ENCODE measurements at regions not wholly inside any gene's neighbourhood (a gene's known extent, or its start where the extent isn't known, plus 50 kb on each side); places are given as distances from the start of the nearest gene placed in this dataset.

DNA sequence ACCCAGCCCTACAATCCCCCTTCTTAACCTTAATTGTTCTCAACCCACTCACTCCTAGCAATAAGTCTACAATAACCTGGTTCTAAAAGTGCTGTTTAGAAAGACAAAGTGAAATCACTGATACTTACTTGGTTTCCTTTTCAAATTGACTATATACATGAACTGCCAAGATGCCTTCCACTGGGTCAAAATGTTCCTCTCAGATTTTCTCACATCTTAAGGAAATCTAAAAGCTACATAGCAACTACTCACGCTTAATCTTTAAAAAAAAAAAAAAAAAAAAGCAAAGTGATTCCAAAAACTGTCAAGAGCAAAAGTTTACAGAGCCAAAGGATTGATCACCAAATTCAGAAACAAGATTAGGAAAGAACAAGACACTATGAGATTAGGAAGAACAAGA is 68.7 kb upstream of the MAP4 start:
- peaks cover 17% of the 10 kb centered on the region for H3K4me1 ChIP-seq (ENCODE audit: low read depth)
- H3K4me3 ChIP-seq: no peak overlapping the region
- intact Hi-C loops (cut with DNase I, micrococcal nuclease): no loop called here
- no peak for DNase-seq
- no peaks in the 10 kb centered on the region for H3K9me3 ChIP-seq
- ATAC-seq: no peak
- peaks cover 3% of the 10 kb centered on the region for H3K36me3 ChIP-seq (ENCODE audit: low read depth)
- no peak for TF ChIP-seq CTCF (IDR thresholded peaks at IDR 0.05)

DNA sequence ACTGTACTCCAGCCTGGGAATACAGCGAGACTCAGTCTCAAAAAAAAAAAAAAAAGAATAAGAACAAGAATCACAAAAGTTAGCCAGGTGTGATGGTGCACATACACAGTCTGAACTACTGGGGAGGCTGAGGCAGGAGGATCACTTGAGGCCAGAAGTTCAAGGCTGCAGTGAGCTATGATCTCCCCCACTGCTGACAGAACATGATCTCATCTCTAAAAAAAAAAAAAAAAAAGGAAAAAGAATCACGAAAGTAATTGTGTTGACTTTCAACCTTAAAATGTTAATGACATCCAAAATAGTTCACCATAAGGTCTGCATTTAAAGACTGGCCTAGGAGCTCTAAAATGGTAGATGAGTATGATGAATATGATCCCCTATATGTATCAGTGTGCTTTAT is 68.0 kb upstream of the MAP4 start:
- H3K4me3 ChIP-seq: no peak overlapping the region
- peaks cover 3% of the 10 kb centered on the region for H3K36me3 ChIP-seq (ENCODE audit: low read depth)
- H3K9me3 ChIP-seq: no peaks in the 10 kb centered on the region
- intact Hi-C loops (cut with DNase I, micrococcal nuclease): no loop called here
- no peak for ATAC-seq
- TF ChIP-seq CTCF (IDR thresholded peaks at IDR 0.05): no peak
- peaks cover 12% of the 10 kb centered on the region for H3K4me1 ChIP-seq (ENCODE audit: low read depth)
- DNase-seq: no peak

DNA sequence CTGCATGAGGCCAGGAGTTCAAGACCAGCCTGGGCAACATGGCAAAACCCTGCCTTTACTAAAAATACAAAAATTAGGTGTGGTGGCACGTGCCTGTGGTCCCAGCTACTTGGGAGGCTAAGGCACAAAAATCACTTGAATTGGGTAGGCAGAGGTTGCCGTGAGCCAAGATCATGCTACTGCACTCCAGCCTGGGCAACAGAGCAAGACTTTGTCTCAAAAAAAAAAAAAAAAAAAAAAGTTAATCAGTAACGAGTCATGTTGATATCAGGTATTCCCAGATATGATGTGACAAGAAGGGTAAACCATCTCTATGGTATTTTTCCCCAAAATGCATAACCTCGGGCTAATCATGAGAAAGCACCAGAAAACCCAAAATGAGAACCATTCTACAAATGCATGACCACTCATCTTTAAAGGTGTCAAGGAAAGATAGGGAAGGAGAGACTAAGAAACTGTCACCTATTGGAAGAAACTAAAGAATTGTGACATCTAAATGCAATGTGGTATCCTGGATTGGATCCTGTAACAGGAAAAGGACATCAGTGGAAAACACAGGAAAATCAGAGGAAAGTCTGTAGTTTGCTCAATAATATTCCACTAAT is 66.5 kb upstream of the MAP4 start:
- no peak for ATAC-seq
- Histone ChIP-seq H3K4me3 (no peak overlapping the region), H3K4me1 (ENCODE audit: low read depth) (peaks cover 11% of the 10 kb centered on the region), H3K36me3 (ENCODE audit: low read depth) (no peaks in the 10 kb centered on the region), H3K9me3 (no peaks in the 10 kb centered on the region)
- no peak for TF ChIP-seq CTCF (IDR thresholded peaks at IDR 0.05)
- no peak for DNase-seq
- intact Hi-C loops (cut with DNase I, micrococcal nuclease): no loop called here

- intact Hi-C loops (cut with DNase I, micrococcal nuclease): no loop called here
- no peaks in the 10 kb centered on the region for H3K36me3 ChIP-seq (ENCODE audit: low read depth)
Observed at GRCh38 chr3:48077815-48078214, 61.6 kb upstream of the MAP4 start.

DNA sequence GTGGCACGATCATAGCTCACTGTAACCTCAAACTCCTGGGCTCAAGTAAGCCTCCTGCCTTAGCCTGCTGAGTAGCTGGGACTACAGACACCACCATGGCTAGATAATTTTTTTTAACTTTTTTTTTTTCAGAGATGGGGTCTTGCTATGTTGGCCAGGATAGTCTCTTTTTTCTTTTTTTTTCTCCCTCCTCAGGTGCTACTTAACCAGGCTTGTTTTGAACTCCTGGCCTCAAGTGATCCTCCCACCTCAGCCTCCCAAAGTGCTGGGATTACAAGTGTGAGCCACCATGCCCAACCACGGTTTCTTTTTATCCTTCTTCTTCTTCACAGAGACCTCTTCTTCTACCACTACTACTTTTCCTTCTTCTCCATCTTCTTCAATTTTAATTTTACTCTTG is 53.8 kb upstream of the MAP4 start:
- no peaks in the 10 kb centered on the region for H3K9me3 ChIP-seq
- H3K4me3 ChIP-seq: no peak overlapping the region
- peaks cover 5% of the 10 kb centered on the region for H3K4me1 ChIP-seq (ENCODE audit: low read depth)
- DNase-seq (no peak), ATAC-seq (no peak)
- no peaks in the 10 kb centered on the region for H3K36me3 ChIP-seq (ENCODE audit: low read depth)
- intact Hi-C loops (cut with DNase I, micrococcal nuclease): no loop called here
- TF ChIP-seq CTCF (IDR thresholded peaks at IDR 0.05): no peak

More at GRCh38 chr3:48077815-48078214, 61.6 kb upstream of the MAP4 start:
- no peak for TF ChIP-seq CTCF (IDR thresholded peaks at IDR 0.05)
- ATAC-seq: no peak
- Histone ChIP-seq H3K9me3 (no peaks in the 10 kb centered on the region), H3K4me3 (no peak overlapping the region), H3K4me1 (ENCODE audit: low read depth) (peaks cover under 1% of the 10 kb centered on the region)
- DNase-seq: no peak

DNA sequence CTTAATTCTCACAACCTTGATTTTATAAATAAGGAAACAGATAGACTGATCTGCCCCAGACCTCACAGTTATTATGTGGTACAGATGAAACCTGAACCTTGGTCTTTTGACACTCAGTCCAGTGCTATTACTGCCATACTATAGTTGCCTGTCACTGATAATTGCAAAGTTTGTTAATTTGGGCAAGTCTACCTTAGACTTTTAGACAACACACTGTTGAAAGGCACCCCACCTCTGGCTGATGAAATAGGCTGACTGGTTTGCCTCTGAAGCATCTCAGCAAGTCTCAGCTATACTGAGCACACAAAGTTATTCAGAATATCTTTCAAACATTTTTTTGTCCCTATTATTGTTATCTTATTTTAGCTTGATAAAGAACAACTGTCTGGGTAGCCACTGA is 53.1 kb upstream of the MAP4 start:
- peaks cover 5% of the 10 kb centered on the region for H3K4me1 ChIP-seq (ENCODE audit: low read depth)
- DNase-seq (no peak), ATAC-seq (peak; percentile 27)
- intact Hi-C loops (cut with DNase I, micrococcal nuclease): no loop called here
- H3K9me3 ChIP-seq: no peaks in the 10 kb centered on the region
- no peaks in the 10 kb centered on the region for H3K36me3 ChIP-seq (ENCODE audit: low read depth)
- H3K4me3 ChIP-seq: no peak overlapping the region
- TF ChIP-seq CTCF (IDR thresholded peaks at IDR 0.05): no peak

Data from mucosa of descending colon (tissue), 3 donors.